NCI-H226 (cell line): ENCODE measurements at regions not wholly inside any gene's neighbourhood (a gene's known extent, or its start where the extent isn't known, plus 50 kb on each side); places are given as distances from the start of the nearest gene placed in this dataset.

Experiments used
- DNase-seq: peaks from one replicate; pipeline ENCODE4 v3.0.0-alpha.2; 2015

DNA sequence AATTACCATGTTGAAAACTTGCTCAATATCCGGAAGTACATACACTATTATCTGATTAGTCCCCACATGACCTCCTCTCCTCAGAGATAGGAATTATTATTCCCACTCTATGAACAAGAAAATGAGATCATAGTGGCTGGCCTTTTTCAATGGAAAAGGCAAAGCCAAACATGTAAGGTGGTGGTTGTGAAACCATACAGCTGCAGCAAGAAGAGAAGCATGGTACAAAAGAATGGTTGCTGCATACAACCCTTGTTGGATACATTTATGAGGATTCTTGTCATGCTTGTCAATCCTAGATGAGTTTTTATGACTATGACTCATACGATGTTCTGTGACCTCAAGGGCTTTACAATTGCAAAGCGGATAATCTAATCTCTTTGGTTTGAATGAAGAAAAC is 514.7 kb downstream of the PLPP3 start:
- DNase-seq = peak; percentile 59

DNA sequence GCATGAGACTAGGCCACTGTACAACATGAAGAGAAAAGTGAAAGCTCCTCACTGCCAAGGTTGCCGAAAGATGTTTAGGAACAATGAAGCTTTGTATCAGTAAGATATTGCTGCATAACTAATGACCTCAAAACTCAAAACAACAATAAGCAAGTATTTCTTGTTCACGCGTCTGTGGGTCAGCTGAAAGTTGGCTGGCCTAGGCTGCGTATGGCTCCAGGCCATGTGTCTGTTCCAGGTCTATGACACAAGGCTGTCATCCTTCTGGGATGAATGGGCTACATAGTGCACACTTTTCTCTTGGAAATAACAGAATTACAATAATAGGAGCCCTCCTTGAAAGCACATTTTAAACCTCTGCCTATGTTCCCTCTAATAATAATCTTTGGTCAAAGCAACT is 515.9 kb downstream of the PLPP3 start:
- DNase-seq = no peak

DNA sequence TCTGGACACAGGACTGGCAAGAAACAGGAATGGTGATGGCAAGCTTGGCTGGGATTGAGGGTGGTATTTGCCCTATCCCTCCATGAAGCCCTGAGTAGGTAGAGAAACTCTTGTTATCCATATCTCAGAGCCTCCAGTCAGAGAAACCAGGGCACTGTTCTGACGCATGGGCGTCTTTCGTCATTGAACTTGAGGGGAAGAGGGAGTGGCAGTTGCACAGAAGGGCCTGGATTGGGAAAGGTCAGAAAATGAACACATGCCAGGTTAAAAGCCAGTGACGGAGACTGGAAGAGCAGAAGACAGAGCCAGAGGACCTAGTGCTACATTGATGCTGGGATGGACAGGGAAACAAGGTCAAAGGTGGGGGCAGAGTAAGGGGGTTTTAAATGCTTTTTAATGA is 516.7 kb downstream of the PLPP3 start:
- DNase-seq = no peak

DNA sequence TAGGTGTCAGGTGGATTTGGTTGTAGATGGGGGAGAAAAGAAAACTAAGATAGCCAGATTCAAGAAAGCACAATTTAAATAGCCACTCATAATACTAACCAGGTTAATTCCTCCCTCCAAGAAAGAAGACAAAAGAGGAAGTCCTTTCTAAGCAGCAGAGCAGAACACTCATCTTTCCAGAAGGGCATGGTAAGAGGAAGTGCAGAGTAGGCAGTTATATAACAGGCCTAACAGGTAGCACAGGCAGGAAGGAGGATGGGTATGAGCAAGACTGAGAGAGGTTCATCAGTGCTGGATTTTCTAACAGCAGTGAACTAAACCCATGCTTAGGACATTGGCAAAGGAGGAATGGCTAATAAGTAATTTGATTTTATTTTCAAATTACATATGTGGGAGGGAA is 517.5 kb downstream of the PLPP3 start:
- DNase-seq = no peak

DNA sequence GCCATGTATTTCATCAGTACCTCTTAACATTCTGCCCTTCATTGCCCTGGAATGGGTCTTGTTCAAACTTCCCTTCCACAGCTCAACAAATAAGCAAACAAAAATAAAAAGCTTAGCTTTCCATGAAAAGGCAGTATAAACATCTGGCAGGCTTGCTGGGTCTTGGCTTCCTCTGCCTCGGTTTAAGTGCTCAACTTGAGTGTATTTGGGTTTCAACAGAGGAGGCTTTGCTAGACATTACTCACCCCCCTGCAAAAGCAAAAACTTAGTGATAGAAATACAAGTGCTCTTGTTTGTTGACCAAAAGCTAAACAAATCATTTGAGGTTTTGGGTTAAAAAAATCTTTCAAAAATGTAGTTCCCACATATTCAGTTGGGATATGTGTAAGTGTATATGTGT is 518.5 kb downstream of the PLPP3 start:
- DNase-seq = no peak

DNA sequence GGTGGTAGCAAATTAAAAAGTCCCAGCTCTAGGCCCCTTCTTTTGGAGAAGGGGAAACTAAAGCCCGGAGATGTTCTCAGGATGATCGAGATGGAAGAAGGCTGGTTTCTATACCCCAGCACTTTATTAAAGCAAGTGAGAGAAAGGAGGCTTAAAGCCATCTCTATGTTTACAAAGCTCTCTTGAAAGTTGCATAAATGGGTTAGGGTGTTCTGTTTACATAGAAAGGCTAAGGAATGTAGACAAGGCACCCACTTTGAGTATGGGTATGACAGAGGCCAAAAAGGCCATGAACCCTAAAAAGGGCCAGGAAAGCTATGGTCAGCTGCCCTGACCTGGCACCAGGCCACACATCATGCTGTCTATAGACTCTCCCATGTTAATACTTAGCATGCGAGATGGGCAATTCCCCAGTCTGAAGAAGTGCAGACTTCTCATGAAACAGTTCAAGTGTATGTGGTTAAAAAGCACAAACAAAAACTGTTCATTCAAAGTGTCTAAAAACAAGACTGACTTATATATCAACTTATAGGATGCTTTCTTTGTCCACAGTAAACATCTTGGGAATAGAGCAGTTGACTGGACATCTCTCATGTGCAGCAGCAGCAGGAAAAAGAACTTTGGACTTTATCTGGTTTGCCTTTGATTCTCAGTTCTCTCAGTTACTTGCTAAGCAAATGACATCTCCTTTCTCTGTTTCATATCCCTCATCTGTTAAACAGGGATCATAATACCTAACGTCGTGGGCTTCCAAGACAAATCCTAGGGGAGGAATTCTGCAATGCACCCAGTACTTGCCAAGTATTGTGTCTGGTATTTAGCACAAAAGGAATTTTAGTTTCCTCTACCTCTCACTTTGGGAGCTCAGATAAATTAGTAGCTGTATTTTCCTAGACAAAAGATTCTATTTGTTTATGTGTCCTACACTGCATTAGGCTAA is 521.6 kb downstream of the PLPP3 start:
- no peak for DNase-seq

DNA sequence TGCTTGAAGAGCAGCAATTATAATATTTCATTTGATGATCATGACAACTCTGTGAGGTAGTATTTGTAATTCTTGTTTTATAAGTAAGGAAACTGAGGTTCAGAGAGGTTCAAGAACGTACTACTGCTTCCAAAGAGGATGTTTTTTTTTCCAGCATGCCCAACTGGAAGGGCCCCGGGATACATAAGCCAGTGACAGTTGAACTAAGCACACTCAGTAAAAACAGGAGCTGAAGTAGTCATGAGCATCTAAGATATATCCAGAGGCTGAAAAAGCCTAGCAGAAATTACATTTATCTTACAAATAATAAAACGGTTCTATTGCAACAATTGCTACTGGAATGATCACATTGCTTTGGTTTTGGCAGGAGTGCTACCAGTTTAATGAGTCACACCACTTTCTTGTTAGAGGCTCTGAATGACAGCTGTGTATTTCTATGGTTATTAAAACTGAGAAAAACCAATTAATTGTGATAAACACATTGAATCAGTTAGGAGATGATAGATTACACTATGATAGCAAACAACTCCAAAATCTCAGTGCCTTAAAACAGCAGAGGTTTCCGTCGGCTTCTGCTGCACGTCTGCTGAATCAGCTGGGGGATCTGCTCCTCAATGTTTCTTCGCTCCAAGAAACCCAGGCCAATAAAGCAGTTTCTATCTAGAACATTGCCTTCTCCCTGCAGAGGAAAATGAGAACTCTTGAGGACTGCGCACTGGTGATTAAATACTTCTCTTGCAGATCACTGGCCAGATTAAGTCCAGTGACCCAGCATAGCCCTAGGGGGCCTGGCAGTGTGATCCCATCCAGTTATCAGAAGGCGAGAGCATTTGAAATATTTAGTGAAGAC is 522.7 kb downstream of the PLPP3 start:
- DNase-seq = no peak

DNA sequence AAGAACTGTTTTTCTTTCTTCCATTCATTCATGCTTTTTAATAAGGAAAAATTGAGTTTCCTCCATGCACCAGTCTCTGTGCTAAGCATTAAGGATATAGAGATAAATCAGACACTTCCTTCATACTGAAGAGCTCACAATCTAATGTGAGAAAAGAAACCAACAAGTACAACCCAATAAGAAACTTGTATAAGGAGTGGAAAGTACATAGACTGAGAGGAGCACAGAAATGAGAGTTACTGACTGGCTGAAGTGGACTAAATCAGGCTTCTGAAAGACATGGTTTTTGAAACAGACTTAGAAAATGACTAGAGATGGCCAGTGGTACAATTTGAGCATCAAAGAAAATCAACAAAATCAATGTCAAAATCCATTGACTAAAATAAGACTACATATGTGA is 524.4 kb downstream of the PLPP3 start:
- no peak for DNase-seq

DNA sequence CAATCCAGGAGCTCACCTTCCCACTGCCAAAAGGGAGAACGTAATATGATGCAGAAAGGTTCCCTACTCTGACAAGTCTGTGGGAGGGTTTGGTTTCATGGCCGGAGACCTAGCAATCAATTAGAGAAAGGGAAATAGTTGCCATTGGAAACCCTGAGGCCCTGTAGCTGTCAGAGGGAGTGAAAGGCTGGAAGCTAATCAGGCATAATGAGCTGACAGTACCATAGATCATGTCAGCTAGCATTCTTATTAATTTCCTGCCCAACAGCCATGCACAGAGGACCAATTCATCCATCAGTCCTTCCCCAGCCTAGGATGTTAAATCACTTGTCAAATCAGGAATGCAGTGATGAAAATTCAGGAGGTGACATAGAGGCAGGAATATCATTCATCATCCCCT is 527.3 kb downstream of the PLPP3 start:
- DNase-seq = no peak

DNA sequence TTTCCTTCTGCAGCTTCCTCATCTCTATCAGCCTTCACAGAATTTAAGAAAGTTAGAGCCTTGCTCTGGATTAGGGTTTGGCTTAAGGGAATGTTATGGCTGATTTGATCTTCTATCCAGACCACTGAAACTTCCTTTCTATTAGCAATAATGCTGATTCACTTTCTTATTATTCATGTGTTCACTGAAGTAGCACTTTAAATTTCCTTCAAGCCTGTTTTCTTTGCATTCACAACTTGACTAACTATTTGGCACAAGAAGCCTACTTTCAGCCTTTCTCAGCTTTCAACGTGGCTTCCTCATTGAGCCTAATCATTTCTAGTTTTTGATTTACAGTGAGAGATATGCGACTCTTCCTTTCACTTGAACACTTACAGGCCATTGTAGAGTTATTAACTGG is 528.5 kb downstream of the PLPP3 start:
- no peak for DNase-seq

DNA sequence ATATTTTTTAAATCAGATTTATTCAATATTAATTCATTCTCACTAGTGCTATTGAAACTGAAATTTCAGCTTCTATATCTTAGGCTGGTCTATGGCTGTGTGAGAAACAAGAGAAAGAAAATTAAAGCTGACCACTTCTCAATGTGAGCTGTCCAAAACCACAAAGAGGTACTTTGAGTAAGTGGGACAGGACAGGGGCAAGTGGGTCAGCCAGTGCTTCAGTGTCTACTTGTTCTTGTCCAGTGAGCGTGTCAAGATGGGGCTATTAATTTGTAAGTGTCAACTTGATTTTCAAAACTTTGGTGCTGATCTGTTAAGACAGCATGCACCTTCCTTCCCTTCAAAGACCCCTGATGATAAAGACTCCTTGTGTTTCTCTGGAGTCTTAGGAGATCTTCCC is 533.9 kb downstream of the PLPP3 start:
- DNase-seq = no peak

DNA sequence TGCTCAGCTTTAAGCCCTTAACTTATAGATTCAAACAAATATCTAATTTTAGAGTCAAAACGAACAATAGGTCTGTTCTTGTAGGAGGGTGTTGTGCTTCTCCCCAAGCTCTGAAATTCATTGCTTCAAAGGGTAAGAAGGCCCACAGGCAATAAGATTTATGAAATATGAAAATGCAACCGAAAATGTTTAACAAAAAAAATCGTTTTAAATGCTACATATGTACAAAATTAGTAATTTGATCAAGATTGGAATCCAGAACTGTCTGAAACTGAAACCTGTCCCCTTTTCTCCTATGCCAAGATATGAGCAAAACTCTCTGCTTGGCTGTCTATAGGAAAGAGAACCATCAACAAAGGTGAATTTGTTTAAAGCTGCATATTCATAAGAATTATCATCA is 534.3 kb downstream of the PLPP3 start:
- DNase-seq = no peak

DNA sequence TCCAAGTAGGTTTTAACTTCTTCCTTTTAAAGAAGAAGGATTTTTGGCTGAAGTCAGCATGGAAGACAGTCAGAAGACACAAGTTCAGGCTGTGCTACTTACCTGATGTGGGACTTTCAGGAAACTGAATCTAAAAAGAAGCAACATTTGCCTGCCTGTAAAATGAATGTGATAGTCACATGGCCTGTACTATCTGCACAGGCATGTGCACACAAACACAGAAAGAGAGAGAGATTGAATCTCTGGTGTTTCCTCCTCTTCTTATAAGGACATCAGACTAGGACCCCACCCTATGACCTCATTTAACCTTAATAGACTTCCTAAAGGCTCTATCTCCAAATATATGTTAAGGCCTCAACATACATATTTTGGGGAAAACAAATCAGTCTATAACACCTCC is 542.9 kb downstream of the PLPP3 start:
- no peak for DNase-seq

DNA sequence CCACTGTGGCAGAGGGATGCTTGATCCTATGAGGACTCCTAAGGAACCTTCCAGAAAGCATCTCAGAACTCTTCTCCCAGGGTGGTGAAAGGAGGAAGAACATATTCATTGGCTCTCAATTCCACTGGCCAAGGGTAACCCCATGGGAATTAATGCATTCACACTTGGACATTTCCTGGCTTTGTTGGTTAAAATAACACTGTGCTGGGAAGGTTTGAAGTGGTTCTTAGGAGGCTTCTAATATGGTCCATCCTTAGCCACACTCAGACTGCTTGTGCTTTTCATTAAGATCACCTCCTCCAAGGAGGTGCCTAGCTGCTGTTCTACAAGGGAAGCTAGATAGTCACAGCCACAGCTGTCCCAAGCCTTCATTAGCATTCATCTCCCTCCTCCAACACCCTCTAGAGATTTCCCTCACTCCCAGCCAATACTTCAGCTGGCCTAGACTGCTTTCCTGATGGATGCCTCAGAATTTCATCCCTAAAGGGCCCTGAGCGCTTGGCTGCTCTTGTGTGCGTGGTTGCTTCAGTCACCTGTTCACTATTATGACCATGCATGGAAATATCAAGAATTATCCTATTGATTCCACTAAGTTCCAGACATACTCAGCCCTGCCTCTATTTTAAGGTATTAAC is 544.4 kb downstream of the PLPP3 start:
- no peak for DNase-seq

DNA sequence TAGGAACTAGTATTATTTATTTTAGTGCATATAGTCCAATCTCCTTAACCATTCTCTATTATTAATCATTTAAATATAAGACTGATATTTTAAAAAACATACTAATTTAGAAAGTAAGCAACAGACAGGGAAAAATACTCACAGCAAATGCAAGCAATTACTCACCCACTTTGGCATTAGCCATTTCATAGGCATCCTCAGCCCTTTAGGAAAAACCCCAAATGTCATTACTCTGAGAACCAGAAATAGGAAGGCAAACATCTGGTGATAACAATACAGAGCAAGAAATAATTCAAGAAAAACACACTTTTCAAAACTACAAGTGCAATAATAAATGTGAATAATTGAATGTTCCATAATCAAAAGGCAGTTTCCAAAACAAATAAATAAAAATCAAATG is 545.1 kb downstream of the PLPP3 start:
- DNase-seq = peak; percentile 16

DNA sequence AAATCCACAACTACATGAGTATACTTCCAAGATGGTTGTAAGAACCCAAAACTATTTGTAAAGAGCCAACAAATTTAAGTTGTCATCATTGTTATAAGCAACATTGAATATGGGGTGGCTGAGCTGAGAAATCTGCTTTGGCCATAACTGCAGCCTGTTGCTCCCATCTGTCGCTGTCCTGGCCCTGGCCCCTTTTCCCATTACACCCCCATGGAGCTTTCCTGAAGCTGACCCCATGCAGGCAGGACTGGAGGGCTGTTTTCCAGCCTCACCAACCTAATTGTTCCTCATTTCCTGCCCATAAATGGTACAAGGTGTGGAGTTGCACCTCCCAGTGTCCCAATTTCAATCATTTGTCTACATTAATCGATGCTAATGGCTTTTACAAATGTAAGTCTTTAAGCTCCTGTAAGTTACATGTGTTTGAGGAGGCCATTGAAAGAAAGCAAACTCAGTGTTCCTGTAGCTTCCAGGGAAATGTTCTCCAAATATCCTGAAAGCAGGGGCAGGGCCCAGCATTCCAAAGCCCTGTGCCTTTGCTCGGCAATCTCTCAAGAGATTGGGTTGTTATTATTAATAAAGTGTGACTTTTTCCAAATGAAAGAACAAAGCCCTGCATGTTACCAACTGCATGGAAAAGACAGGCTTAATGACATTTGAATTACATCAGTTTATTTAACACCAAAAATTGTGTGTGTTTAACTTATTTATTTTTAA is 545.9 kb downstream of the PLPP3 start:
- DNase-seq = no peak

DNA sequence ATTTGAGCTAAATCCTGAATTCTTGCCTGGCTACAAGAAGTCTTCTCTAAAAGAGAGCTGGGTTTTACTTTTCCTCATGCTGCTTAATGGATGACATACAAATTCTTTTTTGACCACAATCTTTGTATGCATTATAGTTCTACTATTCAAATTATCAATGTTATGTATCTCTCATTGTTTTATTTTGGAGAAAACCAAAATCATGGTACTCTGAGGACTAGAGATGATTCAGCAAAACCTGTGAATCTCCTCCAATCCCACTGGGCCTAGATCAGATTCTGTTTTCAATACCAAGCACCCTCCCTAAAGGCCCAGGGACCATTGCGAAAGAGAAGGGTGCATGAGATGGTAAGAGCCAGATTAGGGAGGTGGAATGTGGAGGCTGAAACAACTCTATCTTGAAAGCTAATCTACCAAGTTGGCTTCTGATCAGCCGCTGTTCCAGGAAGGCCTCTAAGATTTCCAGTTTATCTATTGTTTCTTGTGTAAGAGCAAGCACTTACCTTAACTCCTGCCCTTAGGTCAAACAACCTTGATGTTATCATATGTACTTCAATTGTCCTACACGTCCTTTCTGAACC is 547.2 kb downstream of the PLPP3 start:
- DNase-seq = no peak

DNA sequence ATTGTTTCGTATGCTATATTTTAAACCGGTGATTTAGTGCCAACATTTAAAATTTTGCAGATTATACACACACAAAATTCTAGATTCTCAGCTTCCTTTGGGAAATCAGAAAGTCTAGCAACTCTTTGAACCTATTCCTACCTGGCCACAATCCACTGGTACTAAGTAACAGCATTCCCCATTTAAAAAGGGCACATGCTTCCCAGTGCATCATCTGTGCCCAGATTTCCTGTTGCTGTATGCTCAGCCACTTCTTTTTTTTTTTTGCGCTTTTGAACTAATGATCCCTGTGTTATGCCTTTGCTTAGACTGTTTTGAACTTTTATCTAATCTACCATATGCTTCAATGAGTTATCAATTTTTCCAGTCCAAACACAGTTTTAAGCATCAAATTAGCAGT is 548.4 kb downstream of the PLPP3 start:
- no peak for DNase-seq

DNA sequence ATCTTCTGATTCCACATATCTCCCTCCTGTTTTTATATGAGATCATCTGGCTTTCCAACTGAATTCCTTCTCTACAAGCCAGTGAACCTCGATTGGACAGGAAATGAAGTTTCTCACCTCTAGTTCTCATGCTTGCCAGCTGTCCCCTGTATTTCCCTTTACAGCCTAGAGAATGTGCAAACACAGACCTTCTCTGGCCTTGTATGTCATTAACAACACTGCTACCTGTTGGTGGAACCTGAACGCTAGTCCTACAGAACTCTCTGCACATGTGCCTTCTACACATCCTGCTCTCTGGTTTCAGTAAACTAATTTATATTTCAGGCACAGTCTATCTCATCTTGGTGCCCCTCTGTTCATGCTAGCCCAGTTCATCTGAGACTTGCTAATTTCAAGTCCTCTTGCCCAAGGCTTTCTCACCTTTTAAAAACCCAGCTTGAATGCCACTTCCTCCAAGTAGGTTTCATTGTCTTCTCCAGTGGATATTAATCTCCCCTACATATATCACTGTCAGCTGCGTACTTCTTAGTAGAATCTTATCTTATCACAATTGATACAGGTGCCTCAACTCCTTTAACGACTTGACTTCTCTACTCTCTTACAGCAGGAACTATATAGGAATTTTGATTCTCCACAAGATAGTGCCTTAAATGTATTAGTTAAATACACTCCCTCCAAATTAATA is 549.9 kb downstream of the PLPP3 start:
- no peak for DNase-seq

DNA sequence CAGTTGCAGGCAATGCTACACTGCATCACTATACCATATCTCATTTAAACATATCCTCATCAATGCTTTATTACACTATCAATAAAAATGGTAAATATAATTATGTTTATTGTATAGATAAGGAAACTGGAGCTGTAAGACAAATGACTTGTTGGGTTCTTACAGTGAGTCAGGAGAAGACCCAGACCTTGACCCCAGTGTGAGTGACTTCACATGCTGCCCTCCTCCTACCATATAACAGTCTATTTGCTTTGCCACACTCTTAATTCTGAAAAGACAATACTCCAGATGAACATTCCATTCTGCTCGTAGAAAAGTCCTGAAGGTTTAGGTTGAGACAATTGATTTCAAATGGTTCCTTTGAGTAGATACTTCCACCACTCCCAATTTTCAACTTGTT is 550.5 kb downstream of the PLPP3 start:
- no peak for DNase-seq

DNA sequence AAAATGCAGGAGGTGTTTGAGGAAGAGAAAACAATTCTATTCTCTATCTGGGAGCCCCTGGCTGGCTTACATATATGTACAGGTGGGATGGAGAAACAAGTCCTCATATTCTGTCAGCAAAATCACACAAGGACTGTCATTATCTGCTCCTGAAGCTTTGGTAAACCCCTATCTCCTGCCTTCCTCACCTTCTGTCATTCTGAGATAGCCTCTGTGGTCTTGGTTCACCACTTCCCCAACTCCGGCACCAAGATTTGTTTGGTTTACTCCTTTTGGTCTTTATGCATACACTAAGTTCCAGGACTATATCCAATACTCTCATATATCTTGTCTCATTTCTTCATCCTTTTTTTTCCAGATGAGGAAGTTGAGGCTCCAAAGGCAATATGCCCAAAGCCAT is 551.1 kb downstream of the PLPP3 start:
- no peak for DNase-seq

DNA sequence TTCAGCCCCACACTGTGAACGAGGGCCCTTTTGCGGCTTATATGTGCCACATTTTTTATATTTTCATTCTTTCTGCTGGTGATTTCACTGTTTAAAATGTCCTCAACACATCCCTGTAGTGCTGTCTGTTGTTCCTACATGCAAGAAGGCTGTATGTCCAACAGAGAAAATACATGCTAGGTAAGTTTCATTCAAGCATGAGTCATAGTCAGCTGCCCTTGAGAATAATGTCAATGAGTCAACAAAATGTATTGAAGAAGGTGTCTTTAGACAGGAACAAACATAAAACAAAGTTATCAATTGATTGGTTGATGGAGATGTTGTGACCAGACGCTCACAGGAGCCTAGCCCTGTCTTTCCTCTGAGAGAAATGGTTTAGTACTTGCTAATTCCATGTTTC is 553.4 kb downstream of the PLPP3 start:
- DNase-seq = no peak
